ENCODE measurements at regions not wholly inside any gene's neighbourhood (a gene's known extent, or its start where the extent isn't known, plus 50 kb on each side); places are given as distances from the start of the nearest gene placed in this dataset.

DNA sequence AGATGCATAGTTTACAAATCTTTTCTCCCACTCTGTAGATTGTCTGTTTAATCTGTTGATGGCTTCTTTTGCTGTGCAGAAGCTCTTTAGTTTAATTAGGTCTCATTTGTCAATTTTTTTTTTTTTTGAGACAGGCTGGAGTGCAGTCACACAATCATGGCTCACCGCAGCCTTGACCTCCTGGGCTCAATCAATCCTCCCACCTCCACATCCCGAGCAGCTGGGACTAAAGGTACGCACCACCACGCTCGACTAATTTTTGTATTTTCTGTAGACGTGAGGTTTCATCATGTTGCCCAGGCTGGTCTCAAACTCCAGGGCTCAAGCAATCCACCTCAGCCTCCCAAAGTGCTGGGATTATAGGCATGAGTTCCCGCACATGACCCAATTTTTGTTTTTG is 1655.8 kb downstream of the REEP3 start:
- TF ChIP-seq, protein P1, sequence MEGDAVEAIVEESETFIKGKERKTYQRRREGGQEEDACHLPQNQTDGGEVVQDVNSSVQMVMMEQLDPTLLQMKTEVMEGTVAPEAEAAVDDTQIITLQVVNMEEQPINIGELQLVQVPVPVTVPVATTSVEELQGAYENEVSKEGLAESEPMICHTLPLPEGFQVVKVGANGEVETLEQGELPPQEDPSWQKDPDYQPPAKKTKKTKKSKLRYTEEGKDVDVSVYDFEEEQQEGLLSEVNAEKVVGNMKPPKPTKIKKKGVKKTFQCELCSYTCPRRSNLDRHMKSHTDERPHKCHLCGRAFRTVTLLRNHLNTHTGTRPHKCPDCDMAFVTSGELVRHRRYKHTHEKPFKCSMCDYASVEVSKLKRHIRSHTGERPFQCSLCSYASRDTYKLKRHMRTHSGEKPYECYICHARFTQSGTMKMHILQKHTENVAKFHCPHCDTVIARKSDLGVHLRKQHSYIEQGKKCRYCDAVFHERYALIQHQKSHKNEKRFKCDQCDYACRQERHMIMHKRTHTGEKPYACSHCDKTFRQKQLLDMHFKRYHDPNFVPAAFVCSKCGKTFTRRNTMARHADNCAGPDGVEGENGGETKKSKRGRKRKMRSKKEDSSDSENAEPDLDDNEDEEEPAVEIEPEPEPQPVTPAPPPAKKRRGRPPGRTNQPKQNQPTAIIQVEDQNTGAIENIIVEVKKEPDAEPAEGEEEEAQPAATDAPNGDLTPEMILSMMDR (conservative IDR thresholded peaks at IDR 0.05; ENCODE audit: low read depth in 2 of 2): no peak
- no peak for TF ChIP-seq EZH2phosphoT487 (IDR thresholded peaks at IDR 0.05; ENCODE audit: unreplicated experiment)
- no peak for TF ChIP-seq ZNF331 (CRISPR knock-in tag; IDR thresholded peaks at IDR 0.05; ENCODE audit: low read depth)
- TF ChIP-seq, protein P2, sequence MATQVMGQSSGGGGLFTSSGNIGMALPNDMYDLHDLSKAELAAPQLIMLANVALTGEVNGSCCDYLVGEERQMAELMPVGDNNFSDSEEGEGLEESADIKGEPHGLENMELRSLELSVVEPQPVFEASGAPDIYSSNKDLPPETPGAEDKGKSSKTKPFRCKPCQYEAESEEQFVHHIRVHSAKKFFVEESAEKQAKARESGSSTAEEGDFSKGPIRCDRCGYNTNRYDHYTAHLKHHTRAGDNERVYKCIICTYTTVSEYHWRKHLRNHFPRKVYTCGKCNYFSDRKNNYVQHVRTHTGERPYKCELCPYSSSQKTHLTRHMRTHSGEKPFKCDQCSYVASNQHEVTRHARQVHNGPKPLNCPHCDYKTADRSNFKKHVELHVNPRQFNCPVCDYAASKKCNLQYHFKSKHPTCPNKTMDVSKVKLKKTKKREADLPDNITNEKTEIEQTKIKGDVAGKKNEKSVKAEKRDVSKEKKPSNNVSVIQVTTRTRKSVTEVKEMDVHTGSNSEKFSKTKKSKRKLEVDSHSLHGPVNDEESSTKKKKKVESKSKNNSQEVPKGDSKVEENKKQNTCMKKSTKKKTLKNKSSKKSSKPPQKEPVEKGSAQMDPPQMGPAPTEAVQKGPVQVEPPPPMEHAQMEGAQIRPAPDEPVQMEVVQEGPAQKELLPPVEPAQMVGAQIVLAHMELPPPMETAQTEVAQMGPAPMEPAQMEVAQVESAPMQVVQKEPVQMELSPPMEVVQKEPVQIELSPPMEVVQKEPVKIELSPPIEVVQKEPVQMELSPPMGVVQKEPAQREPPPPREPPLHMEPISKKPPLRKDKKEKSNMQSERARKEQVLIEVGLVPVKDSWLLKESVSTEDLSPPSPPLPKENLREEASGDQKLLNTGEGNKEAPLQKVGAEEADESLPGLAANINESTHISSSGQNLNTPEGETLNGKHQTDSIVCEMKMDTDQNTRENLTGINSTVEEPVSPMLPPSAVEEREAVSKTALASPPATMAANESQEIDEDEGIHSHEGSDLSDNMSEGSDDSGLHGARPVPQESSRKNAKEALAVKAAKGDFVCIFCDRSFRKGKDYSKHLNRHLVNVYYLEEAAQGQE (IDR thresholded peaks at IDR 0.05; ENCODE audit: unreplicated experiment): no peak
- TF ChIP-seq JUNB (IDR thresholded peaks at IDR 0.05; ENCODE audit: unreplicated experiment): no peak
